ENCODE measurements at regions not wholly inside any gene's neighbourhood (a gene's known extent, or its start where the extent isn't known, plus 50 kb on each side); places are given as distances from the start of the nearest gene placed in this dataset.

DNA sequence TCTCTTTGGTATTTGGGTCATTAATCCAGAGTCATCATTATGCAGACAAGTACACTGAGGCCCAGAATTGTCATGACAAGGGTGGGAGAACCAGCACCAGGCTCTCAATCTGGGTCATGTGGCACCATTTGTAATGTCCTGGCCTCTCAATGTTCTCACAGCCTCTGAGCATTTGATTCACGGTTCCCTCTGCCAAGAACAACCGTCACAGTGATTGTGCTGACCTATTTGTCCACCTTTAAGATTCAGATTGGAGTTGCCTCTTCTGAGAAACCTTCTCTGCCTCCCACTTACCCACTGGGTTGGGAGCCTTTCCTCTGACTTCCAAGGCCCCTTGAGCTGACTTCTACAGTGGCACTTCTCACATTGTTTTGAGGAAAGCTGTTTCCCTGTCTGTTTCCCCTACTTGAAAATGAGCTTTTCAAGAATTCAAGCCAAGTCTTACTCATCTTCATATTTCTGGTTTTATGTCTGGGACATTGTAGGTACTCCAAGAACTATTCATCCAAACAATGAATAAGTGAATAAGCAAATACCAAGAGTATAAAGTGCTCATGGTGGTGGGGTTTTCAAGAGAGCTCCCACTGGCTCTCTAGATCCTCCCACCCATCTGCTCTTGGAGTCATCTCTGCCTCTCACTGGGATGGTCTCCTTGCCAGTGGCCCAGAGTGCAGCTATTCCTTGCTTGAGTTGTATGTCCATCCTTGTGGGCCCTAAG, 126.4 kb upstream of the E2F8 start:
- no peak overlapping the region for H3K27ac Mint-ChIP-seq
- no peaks in the 10 kb centered on the region for H3K4me1 Mint-ChIP-seq
- peaks cover 2% of the 10 kb centered on the region for H3K27me3 Mint-ChIP-seq
- H3K36me3 Mint-ChIP-seq: no peaks in the 10 kb centered on the region
- H3K9me3 Mint-ChIP-seq: no peaks in the 10 kb centered on the region
- no peak overlapping the region for H3K4me3 Mint-ChIP-seq

DNA sequence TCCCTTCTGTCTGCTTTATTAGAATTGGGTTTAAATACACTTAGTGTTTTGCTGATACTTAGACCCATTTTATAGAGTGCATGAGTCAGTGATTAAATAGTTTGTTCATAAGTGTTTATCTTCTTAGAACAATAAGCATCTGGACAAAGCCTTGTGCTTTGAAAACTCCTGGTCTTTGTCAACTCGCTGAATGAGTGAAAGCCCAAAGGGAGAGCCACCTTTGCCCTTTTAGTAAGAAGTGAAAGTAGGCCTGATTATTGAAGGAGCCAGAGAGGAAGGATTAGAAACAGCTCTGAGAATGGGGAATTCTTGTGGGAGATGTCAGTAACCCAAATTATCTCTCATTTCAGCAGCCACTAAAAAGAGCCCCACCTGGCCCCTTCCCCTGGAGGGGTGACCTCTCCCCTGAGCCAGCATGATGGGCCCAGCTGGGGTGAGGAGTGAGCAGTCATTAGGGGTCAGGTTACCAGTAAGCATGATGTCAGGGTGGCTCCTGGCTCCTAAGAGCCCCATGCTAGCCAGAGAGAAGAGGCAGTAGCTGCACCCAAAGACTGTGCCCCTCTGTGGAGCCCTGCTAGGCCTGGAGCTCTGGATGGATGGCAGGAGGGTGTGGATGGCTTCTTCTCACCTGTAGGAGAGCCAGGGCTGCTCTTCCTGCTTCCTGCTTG, 125.1 kb upstream of the E2F8 start:
- no peaks in the 10 kb centered on the region for H3K4me1 Mint-ChIP-seq
- no peaks in the 10 kb centered on the region for H3K9me3 Mint-ChIP-seq
- H3K4me3 Mint-ChIP-seq: no peak overlapping the region
- H3K27me3 Mint-ChIP-seq: no peaks in the 10 kb centered on the region
- H3K36me3 Mint-ChIP-seq: no peaks in the 10 kb centered on the region
- H3K27ac Mint-ChIP-seq: no peak overlapping the region

DNA sequence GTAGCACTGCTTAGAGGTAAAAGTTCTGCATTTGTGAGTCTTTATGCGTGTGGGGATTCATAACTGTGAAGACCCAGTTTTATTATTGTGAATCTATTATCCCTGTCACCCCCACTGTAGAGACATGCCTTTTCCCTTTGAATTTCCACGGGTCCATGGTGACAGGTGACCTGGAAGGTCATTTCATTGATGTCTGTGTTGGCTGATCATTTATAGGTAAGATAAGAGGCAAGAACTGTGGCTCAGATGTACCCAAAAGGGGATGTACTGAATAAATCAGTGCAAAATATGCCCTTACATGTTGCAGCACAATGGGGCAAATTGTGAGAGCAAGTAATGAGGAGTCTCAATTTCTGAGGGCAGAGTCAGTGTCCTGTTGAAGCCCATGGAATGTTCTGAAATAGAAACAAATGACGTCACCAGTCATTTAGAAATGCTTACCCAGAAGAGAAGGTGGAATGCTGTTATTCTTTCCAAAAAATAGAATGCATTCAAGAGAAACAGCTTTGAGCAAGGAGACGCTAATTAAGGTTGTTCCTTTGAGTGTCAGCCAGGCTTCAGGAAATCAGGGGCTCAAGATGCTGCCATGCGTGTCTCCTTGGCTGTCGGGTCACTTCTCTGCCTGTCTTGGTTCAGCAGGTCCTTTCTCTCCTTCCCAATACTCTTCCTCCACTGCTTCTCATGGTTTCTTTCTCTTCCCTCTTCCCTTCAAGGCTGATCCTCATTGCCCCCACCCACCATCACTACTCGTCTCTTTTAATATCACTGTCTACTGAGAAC, 118.7 kb upstream of the E2F8 start:
- Mint-ChIP-seq H3K4me3 (no peak overlapping the region), H3K4me1 (no peaks in the 10 kb centered on the region), H3K36me3 (no peaks in the 10 kb centered on the region), H3K27me3 (peaks cover 12% of the 10 kb centered on the region), H3K27ac (no peak overlapping the region), H3K9me3 (no peaks in the 10 kb centered on the region)

DNA sequence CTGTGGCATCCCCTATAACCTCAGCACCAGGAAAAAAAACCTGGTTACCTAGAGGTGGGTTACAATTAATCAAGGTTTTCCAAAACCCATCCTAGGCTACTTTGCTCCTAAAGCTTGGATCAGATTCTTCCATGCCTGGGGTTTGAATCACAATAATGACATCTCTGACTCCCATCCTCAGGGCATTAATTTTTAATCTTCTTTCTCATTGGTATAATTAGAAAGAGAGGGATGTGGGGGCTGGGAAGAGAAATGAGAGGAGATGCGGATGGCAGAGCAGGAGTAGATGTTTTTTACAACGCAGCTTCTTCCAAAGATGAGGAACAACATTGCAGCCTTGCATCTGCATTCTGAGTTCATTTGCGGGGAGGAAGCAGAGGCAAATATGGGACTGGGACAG, 117.2 kb upstream of the E2F8 start:
- Mint-ChIP-seq H3K4me1 (no peaks in the 10 kb centered on the region), H3K36me3 (no peaks in the 10 kb centered on the region), H3K27ac (no peak overlapping the region), H3K4me3 (no peak overlapping the region), H3K27me3 (peaks cover 12% of the 10 kb centered on the region), H3K9me3 (no peaks in the 10 kb centered on the region)

DNA sequence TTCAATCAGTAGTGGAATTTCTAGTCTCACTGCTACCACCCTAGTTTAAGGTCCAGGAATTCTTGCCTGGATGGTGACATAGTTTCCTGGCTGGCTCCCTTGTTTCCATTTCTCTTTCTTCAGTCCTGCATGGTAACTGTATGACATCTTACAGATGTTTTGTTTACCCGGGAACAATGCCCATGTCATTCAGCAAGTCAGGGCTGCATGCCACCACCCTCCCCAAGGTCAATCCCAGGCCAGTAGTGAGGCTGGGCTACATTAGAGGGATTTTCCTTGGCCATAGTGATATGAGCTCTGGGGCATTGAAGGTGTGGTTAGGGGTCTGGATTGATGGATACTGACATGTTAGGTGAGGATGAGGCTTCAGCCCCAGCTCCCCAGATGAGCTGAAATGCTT, 114.9 kb upstream of the E2F8 start:
- H3K4me3 Mint-ChIP-seq: no peak overlapping the region
- no peaks in the 10 kb centered on the region for H3K36me3 Mint-ChIP-seq
- no peak overlapping the region for H3K27ac Mint-ChIP-seq
- peaks cover 17% of the 10 kb centered on the region for H3K27me3 Mint-ChIP-seq
- H3K9me3 Mint-ChIP-seq: no peaks in the 10 kb centered on the region
- no peaks in the 10 kb centered on the region for H3K4me1 Mint-ChIP-seq

DNA sequence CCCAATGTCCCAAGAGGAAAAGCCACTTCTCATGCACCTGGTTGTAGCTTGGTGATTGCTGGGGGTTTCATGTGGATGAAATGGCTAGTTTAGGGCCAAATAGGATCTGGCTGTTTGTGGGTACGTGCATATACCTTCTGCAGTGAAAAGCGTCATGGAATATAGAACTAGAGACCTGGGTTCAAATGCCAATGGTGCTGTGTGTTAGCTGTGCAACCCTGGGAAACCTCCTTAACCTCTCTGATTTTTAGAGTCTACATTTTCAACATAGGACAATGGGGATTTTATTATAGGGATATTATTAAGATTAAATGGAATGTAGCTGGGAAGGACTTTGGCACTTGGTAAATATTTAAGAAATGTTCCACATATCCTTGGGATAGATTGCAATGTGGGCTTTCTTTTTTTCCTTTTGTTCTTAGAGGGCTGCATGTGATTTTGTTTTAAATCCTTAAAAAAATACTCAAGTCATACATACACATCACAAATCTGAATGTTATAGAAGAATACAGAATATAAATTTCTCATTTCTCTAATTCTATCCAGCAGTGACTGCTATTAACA, 112.6 kb upstream of the E2F8 start:
- no peak overlapping the region for H3K4me3 Mint-ChIP-seq
- no peaks in the 10 kb centered on the region for H3K36me3 Mint-ChIP-seq
- H3K27ac Mint-ChIP-seq: no peak overlapping the region
- no peaks in the 10 kb centered on the region for H3K9me3 Mint-ChIP-seq
- H3K4me1 Mint-ChIP-seq: no peaks in the 10 kb centered on the region
- H3K27me3 Mint-ChIP-seq: peaks cover 25% of the 10 kb centered on the region

DNA sequence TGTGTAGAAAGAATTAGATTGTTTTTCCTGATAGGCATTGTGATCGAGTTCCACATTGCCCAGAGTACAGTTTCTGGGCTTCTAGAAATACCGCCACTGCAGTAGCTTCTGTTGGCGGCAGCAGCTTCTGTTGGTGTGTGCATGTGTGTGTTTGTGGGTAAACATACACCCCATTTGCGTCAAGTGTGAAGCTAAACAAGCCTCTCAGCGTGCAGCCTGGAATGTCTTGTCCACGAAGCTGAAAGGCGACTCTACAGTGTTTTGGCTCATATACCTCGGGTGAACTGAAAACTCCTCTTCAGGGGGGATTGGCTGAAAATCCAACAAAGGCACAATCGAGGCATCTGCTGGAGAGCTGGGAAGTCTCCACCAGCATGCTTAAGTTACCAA, 112.0 kb upstream of the E2F8 start:
- H3K4me1 Mint-ChIP-seq: no peaks in the 10 kb centered on the region
- no peak overlapping the region for H3K27ac Mint-ChIP-seq
- H3K4me3 Mint-ChIP-seq: no peak overlapping the region
- H3K9me3 Mint-ChIP-seq: no peaks in the 10 kb centered on the region
- peaks cover 23% of the 10 kb centered on the region for H3K27me3 Mint-ChIP-seq
- no peaks in the 10 kb centered on the region for H3K36me3 Mint-ChIP-seq

DNA sequence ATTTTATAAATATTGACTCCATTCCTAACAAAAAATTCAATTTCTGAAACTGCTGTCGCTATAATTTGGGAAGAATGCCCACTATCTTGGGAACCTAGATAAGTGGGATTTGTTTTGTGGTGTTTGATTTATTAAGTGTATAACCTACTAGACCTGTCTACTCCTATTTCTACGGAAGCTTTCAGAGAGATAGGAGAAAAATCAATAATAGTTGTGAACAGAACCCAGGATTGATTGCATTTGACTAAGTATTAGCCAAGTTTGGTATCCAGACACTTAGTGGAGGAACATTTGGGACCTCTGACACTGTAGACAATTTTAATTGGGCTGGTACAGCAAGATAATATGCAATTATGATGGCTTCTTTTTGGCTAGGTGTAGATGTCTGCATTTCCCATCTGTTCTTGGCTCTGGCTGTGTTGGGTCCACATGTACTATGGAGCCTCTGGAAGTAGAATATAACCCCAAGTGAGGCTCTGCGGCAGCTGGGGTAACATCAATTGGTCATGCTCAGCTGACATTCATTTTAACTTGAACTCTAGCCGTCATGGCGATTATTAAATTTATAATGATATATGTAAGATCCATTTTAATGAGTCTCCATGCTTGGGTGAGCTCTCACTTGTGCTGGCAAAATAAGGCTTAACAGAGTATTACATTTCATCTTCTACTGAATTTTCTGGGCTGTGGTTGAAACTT, 111.5 kb upstream of the E2F8 start:
- Mint-ChIP-seq H3K4me3 (no peak overlapping the region), H3K27ac (no peak overlapping the region), H3K9me3 (no peaks in the 10 kb centered on the region), H3K27me3 (peaks cover 27% of the 10 kb centered on the region), H3K36me3 (no peaks in the 10 kb centered on the region), H3K4me1 (no peaks in the 10 kb centered on the region)

DNA sequence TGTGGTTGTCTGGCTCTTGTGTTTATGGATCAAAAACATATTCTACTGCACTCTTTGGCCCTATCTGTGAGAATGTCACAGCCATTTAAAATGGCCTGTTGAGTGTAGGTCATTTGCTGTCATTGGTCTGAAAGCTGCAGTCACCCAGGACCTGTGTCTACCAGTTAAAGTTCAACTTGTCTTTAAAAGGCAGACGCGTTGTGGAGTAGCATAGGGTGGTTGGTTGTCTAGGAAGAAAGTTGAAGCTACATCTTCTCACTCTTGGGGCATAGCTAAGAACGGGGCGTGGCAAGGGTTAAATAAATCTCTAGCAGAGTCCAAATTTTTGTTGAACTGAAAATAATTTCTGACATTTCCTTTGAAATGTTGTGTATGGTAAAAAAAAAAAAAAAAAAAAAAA, 110.7 kb upstream of the E2F8 start:
- no peak overlapping the region for H3K27ac Mint-ChIP-seq
- H3K4me1 Mint-ChIP-seq: no peaks in the 10 kb centered on the region
- no peaks in the 10 kb centered on the region for H3K36me3 Mint-ChIP-seq
- no peak overlapping the region for H3K4me3 Mint-ChIP-seq
- peaks cover 32% of the 10 kb centered on the region for H3K27me3 Mint-ChIP-seq
- no peaks in the 10 kb centered on the region for H3K9me3 Mint-ChIP-seq

DNA sequence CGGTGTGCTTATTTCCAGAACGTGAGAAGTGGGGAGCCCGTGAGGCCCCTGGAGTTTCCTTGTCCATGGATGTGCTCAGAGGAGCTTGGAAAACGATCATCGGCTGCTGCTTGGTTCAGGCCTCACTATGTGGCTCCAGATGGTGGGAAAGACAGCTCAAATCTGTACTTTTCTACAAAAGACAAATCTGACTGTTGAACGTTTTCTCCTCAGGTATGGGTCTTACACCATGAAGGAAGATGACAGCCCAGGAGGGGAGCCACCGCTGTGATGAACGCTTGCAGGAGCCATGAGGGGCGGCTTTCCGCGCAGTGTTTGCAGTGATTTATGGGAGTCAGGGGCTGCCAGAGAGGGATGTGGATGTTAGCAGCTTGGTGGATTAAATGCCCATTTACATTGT, 109.4 kb upstream of the E2F8 start:
- H3K36me3 Mint-ChIP-seq: no peaks in the 10 kb centered on the region
- peaks cover 30% of the 10 kb centered on the region for H3K27me3 Mint-ChIP-seq
- no peak overlapping the region for H3K4me3 Mint-ChIP-seq
- no peaks in the 10 kb centered on the region for H3K9me3 Mint-ChIP-seq
- no peaks in the 10 kb centered on the region for H3K4me1 Mint-ChIP-seq
- no peak overlapping the region for H3K27ac Mint-ChIP-seq

DNA sequence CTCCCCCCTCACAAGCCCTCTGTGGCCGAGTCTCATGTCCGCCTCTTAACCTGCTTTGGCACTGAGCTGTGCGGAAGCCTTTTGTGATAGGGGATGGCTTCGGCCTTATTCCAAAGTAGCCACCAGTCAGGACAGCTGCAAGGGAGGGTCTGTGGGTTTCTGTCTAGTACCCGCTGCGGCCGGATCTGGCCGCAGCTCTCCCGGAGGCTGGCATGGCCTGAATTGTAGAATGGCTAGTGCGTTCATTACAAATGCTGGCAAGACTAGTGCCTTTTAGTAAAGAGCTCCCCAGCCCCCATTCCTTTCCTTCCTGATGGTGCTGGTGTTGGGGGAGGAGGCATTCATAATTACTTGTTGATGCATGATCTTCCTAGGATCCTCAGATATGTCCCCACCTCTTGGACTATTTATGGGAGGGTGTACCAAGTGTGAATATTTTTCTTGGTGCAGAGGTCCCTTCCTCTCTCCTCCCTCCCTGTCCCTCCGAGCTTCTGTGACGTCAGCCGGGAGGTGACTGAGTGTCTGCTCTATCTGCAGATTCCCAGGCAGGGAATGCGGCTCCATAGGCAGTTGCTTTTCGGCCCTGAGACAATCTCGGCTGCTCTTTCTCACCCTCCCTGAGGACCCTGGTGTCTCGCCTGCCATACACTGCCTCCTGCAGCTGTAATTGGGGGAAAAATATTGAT, 108.7 kb upstream of the E2F8 start:
- H3K27me3 Mint-ChIP-seq: peaks cover 33% of the 10 kb centered on the region
- no peak overlapping the region for H3K4me3 Mint-ChIP-seq
- no peaks in the 10 kb centered on the region for H3K36me3 Mint-ChIP-seq
- no peak overlapping the region for H3K27ac Mint-ChIP-seq
- no peaks in the 10 kb centered on the region for H3K4me1 Mint-ChIP-seq
- no peaks in the 10 kb centered on the region for H3K9me3 Mint-ChIP-seq

DNA sequence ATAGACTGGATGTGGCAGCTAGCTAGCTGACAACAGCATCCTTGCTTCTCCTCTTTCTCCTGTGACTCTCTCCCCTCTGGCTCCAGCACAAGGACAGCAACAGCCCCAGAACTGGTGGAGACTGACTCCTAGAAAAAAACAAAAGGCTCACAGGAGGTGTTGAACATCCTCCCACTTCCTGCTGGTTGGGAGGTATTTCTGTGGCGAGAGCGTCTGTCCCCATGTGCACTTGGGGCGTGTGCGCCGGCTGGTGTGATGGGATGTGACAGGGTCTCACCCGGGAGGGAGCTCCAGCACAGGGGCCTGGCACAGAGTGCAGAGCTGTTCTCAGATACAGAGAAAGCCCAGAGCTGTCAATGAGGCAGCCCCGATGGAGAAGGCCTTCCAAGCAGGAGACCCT, 107.2 kb upstream of the E2F8 start:
- peaks cover 42% of the 10 kb centered on the region for H3K27me3 Mint-ChIP-seq
- H3K36me3 Mint-ChIP-seq: no peaks in the 10 kb centered on the region
- H3K27ac Mint-ChIP-seq: no peak overlapping the region
- no peak overlapping the region for H3K4me3 Mint-ChIP-seq
- no peaks in the 10 kb centered on the region for H3K9me3 Mint-ChIP-seq
- no peaks in the 10 kb centered on the region for H3K4me1 Mint-ChIP-seq

DNA sequence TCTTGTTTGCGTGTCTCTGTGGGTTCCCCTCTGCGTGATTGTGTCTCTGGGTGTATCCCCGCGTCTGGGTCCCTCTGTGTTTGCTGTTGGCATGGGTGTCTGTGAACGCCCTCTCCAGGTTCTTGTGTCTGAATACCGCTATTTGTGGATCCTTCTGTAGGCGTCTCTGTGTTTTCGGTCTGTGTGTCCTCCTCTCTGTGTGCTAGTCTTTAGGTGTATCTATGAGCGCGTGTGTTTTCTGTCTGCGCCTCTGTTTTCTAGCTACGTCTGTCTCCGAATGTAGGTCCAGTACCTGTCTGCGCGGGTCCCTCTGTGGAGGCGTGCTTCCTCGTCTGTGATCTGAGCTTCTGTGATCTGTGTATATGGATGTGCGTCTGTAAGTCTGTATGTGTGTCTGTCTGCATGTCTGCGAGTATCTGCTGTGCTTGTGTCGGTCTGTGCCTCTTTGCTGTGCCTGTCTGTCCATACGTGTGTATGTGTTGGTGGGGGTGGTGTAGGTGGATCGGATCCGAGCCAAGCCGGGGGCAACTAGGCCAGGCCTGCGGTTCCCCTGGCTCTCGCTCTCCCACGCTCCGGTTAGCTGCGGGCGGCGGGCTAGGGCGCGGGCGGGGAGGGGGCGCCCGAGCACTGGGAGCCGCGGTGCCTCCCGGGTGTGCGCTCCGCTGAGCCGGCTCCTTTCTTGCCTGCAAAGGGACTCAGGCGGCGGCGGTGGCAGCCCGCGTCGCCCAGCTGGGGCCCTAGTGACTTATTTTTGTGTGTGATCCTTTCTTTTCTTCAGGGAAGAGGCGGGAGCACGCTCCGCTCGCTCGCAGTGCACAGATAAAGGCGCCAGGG, 105.3 kb upstream of the E2F8 start:
- no peaks in the 10 kb centered on the region for H3K4me1 Mint-ChIP-seq
- H3K36me3 Mint-ChIP-seq: no peaks in the 10 kb centered on the region
- H3K27me3 Mint-ChIP-seq: peaks cover 44% of the 10 kb centered on the region
- no peak overlapping the region for H3K4me3 Mint-ChIP-seq
- no peaks in the 10 kb centered on the region for H3K9me3 Mint-ChIP-seq
- no peak overlapping the region for H3K27ac Mint-ChIP-seq

DNA sequence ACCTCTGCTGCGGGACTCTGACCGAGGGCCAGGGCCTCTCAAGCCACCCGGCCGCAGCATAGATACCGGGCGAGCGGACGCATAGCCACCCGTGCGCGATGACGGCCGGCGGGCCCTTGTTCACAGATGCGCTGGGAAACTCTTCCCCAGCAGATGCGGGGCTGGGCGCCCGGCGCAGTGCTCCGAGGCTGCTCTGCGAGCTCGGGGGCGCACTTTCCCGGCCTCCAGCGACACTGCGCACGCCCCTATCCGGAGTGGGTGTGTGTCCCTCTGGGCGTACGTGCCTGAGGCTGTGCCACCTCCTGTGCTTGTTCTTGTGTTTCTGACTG, 104.7 kb upstream of the E2F8 start:
- Mint-ChIP-seq H3K36me3 (no peaks in the 10 kb centered on the region), H3K27ac (no peak overlapping the region), H3K4me1 (no peaks in the 10 kb centered on the region), H3K27me3 (peaks cover 39% of the 10 kb centered on the region), H3K9me3 (no peaks in the 10 kb centered on the region), H3K4me3 (no peak overlapping the region)

Measured in activated naive CD4-positive, alpha-beta T cell treated with anti-CD3 and anti-CD28 coated beads, Interleukin-2, amount 50 U/mL, for 24 hours (primary cell).